HS-5 (cell line): ENCODE measurements at regions not wholly inside any gene's neighbourhood (a gene's known extent, or its start where the extent isn't known, plus 50 kb on each side); places are given as distances from the start of the nearest gene placed in this dataset.

ENCODE experiments used
- DNase-seq: peaks from one replicate; pipeline ENCODE4 v3.0.0-alpha.2; 2012; ENCODE audit warnings: low read depth

DNA sequence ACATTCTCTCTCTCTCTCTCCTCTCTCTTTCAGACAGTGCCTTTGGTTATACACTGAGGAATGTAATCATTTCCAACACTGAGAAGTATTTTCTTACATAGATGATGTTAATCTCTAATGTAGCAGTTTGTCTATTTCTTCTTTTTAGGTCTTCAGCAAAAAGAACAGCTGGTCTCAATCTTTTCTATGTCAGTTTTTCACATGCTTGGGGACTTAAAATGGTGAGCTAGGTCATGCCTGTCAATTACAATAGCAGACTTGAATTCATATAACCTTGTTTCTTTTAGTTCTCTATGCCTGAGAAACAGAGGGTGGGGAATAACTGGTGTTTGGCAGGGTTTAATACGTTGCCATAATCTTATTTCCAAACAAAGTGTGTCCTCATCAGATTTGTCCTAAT, 786.2 kb downstream of the SQOR start:
- DNase-seq = no peak

DNA sequence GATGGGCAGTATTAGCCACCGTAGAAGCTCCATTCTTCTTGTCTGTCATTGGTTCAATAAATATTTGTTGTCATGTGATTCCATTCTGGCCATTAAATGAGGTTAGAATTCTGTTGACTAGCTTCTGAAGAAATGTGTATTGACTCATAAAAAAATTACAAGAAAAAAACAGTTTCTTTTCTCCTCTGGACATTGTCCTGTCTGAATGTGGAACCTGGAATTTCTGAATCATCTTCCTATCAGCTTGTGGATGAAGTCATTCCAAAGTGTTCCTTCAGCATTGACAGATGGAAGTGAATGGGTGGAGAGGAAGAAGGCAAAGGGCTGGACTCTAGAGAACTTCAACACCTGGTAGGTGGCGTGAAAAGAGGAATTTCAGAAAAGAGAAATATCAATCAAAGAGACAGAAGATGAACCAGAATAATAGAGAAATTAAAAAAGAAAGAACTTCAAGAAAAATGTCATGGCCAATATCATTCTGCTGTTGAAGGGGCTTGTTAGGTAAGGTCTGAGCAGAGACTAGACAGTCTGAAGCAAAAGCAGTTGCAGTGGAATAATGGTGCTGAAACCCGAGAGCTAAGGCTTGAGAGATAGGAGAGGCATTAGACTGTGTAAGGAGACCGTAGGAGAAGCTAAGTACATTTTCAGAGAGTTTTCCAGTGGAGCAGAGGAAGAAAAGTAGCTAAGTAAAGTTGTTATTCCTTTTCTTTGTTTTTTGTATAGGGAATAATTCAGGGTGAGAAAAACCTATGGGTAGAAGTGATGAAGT, 806.6 kb downstream of the SQOR start:
- DNase-seq = peak; percentile 75

DNA sequence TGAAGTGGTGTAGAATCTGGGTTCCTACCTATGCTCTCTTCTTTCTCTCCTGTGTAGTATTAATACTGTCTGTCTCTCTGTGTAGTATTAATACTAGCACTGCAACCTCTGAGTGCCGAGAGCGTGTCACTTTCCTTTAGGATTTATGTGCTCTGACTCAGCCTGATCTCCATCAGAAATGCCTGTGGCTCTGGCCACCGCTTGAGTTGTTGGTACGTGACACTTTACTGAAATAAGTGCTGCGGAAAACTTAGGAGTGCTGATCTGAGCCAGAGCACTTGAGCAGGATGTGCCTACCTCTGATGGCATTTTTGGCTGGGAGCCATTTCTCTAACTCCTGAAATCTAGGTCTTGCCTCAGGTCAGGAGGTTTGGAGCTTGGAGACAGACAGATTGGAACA, 807.4 kb downstream of the SQOR start:
- DNase-seq = no peak

DNA sequence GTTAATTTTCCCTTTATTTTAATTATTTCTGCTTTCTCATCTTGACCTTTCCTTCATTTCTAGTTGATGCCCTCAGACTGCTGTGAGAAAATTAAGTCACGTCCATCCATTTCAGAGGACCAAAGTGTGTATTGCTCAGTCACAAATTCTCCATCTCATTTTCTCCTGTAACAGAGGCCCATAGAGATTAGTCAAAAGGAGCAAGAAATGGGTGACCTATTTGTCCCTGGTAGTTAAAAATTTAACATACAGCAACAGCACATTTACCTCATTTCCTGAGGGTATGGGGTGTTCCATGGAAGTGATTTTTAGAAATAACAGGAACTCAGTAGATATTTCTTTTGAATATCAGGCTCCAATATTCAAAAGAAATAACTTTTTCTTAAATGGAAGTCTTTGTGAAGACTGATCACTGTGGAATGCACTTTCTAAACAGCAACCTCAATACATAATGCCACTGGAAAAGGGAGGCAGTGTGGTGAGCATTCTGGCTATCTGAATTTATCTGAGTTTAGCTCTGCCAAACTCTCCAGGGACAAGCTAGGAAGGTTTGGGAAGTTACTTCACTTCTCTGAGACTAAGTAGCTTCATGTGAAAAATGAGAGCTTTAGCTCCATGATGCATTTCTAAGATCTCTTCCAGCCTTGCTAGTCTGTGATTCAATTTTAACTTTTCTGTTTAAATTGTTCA, 808.2 kb downstream of the SQOR start:
- DNase-seq = no peak

DNA sequence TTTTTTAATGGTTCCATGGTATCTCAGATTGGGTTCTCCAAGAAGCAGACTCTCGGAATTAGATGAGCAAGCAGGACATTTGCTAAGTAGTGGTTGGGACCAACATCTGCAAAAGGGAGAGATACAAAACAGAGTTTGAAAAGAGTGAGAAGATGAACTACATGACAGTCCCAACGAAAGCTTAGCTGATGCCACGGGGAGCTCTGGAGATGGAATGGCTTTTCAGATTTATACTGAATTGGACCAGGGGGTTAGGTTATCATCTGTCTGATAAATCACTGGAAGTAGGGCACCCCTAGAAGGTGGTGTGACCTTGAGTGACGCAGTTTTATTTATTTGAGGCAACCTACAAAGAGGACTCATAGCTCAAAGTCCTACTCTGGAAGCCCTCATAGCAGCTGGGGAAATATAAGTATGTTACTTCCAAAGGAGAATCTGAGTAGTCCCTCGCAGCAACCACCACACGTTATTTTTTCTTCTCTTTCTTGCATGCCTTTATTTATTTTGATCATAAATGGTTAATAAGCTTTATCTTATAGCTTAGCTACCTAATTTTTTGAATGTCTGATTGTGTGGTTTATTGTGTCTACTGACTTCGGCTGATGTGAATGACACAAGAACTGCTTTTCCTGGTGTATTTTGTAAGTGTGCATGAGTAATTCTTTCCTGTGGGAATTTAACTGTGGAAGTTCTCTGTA, 815.4 kb downstream of the SQOR start:
- no peak for DNase-seq

DNA sequence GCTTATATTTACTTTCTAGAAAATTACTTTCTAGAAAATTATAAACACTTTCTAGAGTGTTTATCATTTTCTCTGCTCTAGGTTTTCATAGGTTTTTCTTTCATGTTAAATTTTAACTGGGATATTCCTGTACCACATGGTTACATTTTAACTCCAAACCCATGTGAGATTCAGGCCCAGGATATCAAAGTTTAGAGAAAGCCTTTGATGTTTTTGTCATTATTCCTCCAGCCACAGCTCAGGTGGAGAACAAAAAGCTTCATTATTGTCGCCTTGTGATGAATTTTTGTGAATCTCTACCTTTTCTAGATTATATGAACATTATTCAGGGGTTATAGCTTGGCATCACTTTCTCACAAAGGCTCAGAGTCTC, 816.0 kb downstream of the SQOR start:
- no peak for DNase-seq

DNA sequence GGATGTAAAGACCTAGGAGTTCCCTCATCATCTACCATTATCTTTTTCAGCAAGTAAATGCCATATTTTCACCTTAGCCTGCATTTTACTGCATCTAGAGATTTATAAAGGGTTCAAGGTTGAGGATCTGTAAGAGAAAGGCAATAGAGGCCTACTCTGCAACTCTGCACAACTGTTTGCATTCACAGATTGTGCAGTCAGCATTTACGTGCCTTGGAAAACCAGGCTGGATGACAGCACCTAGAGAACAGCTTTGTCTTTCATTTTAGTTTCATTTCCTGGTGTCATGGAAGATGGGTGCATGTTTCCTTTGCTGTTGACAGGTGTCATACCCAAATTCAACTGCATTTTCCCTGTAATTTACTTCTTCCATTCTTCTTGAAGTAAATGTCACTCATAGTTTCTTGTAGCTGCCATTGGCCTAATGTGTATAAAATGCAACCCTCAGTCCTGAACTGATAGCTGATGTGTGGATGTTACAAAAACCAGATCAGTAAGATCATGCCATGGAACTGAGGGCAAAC, 817.5 kb downstream of the SQOR start:
- DNase-seq = no peak

DNA sequence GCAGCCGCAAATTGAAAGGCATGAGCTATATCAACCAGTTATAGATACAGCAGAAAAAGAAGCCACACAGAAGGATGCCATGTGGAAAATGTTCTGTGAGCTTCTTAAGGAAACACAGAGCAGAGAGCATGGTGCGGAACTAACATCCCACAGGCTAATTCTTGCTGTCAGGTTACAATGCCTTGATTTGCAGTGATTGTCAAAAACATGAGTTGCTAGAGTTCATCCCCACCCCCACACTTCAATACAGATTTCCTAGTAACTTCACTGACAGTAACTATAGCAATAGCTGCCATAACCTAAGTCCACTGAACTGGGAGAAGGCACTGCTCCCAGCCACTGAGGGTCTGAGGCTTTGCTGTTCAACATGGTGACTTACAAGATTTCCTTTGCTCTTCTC, 821.6 kb downstream of the SQOR start:
- DNase-seq = no peak

DNA sequence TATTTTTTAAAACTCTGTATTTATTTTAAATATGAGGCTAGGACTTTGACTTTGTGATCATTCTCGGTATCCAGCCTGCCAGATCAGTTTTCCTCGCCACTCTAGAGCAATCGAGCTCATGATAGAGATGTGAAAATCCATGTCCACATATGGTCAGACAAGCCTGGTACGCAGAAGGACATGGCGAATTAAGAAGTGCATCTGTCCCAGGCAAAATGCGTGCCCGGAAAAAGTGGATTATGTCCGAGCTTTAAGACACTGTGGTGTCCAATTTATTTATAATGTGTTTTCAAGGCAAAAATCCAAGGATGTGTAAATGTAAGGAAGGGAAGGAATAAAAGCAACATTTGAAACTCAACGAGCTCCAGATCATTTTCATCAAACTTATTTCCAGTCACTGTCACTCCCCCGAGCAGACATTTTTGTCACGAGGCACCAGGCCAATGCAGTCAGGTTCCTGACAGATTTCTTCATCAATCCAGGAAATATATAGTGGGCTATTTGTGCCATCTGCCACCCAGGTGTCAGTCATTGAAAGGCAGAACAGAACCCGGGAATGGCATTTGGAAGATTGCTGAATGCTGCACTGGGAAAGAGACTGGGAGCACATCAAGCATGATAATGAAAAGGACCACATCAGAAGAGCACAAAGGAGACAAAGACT, 825.7 kb downstream of the SQOR start:
- no peak for DNase-seq

DNA sequence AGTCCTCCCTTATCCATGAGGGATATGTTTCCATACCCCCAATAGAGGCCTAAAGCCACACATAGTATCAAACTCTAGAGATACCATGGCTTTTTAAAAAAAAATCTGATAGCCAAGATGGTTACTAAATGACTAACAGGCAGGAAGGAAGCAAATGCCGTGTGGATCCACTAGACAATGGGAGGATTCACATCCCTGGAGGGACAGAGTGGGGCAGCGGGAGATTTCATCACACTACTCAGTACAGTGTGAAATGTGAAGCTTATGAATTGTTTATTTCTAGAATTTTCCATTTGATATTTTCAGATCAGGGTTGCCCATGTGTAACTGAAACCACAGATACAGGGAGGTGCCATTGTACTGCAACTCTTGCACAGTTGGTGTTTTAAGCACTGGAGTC, 826.6 kb downstream of the SQOR start:
- no peak for DNase-seq

DNA sequence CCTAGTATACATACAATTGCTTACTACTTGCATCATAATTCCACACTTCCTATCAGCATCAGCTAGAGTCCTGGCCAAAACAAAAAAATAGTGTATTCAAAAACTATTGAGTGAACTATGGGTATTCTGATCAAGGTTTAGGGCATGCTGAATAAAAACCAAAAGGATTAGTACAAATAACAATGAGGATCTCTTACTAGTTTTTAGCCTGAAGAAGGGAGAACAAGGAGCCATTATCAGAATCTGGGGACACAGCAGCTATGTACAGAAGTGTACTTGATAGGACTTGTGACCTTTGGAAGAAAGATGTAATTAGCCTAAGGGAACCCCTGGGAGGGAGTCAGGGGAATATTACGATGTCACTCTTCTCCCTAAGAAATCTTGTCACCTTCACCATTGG, 832.2 kb downstream of the SQOR start:
- no peak for DNase-seq

DNA sequence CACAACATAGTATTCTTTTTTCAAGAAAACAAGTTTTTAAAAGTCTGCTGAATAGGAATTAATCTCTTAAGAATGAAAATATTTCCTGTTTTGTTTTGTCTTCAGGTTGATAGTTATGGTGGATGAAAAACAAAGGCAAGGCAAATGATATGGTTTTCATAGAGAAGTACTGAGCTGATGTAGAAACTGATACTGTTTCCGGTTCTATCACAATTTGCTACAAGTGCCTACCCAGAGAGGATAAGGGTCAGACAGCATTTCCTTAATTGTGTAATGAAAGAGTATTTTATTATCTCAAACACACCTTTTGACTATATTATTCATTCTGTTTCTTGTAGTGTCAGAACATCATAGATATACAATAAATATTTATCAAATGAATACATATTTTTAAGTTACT, 836.3 kb downstream of the SQOR start:
- DNase-seq = no peak

DNA sequence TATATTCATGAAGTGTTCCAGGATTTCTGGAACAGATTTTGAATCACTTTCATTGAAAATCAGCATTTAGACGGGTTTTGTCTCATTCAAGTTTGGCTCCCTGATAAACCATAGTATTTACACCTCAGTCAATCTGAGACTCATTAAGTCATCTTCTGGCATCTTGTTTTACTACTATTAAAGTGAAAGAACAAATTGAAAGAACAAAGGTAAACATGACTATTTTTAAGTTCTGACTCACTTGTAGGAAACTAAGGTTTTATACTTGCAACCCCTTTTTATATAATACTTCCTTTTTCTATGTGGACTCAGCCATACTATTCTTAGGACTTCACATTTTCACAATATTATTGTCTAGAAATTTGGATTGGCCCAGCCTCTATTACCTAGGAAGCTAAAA, 854.4 kb downstream of the SQOR start:
- no peak for DNase-seq

DNA sequence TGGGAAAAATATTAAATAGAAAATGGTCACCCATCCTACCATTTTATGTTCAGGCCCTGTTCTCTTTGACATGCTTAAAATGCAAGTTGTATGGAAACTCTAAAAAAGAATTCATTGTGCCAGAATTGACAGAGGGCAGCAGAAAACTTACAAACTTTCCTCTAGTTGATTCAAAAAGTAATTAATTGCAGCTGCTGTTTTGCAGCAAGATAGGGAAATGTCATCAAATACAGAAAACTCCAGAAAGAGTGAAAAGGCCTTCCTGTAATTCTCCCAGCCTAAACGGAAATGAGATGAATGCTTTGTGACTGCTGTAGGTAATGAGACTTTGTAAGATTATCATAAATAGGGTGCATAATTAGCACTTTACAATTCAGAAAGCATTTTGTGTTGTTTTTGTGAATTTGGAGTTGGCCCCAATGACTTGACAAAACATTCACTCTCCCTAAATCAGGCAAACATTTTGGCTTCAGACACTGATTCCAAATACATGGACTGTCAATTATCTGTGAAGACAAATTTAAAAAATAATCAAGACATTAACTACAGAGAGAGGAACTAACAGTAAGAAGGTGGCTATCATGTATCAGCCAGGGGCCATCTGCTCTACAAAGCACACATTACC, 861.8 kb downstream of the SQOR start:
- DNase-seq = no peak

DNA sequence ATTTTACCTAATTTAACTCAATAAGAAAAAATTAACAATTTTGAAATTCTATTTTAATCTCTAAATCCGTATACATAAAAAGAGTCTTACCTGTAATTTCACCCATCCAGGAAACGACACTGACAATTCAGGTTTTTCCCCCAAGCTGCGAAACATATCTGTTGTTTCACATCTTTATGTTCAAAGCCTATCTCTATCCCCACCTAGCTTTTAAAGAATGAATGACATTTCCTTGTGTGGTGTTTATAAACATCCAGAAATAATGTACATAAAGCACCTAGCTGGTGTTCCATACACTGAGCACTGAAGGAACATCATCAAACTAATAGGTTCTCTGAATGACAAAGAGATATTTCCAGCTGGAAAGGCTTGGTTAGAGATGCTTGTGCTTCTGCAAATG, 867.8 kb downstream of the SQOR start:
- peak; percentile 3 for DNase-seq

DNA sequence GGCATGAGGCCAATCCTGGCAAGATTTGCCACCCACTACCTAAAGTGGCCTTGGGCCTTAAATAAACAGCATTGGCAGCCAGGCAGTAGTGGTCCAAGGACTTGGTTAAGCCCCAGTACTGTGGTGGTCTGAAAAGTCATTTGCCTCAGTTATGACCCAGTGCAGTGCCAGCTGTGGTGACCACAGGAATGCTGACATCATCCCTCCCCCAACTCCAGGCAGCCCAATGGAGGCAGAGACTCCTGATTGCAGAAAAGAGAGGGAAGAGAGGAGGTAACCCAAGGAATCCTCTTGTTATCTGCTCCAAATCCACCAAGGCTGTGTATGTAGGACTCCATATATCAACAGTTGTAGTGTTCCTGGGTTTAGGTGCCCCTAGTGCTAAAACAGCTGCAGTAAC, 883.6 kb downstream of the SQOR start:
- DNase-seq = no peak

DNA sequence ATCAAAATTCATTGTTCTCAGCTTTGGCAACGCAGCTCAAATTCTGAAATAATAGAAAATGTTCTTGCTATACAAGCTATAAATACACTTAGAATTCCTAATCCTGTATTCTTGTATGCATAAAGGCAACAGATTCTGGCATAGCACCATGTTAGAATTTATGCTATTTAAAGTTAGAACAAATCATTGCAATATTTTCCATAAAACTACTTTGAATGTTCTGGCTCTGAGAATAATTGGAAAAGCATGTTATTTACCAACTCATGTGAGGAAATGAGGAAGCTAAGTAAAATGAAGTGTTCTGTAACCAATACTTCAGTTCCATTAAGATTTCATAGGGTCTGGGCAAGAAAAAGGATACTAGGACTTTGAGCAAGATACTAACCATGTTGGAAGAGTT, 888.9 kb downstream of the SQOR start:
- no peak for DNase-seq

DNA sequence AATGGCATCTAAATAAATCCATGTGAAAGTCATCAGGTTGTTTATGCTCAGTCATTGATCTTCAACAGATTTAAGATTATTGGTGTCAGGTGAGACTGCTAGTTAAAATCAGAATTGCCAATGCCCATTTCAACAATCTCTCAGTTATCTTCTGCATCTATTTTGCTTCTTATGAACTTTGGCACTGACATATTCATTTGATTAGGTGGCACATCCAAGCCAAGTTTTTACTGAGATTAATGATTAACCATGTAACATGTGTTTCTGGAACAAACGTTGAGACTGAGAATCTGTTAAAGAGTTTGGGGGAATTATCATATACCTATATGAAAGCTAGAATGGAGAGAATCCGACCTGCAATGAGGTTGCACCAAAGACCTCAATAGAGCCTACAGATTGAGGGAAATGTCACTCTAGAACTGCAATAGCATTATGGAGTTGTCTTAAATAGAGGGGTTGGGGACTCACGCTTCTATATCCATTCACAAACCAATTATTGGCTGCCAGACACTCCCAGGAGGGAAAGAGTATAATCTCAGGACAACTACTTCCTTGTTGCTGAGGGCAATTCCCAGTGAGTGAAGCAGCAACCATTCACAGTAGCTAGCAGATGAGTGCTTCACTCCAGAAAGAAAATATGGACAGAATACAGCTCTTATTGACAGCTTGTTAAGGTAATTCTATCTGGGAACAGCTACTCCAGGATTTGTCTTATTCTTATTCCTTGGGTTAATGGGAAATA, 891.3 kb downstream of the SQOR start:
- no peak for DNase-seq

DNA sequence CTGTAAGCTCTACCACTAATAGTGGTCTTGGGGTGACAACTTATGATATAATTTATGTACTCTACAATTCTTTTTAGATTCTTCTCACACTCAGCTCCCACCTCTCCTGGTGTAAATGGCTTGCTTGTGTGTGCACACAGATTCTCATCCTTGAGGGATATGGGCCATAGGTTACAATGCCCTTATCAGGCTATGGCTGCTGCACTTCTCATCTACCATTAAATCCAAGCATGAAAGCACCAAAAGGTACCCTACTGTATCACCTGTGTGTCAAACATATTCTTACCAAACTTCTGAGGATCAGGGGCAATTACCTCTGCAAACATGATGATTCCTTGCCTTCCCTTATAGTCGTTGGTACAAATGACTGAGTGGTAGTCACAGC, 891.9 kb downstream of the SQOR start:
- no peak for DNase-seq

DNA sequence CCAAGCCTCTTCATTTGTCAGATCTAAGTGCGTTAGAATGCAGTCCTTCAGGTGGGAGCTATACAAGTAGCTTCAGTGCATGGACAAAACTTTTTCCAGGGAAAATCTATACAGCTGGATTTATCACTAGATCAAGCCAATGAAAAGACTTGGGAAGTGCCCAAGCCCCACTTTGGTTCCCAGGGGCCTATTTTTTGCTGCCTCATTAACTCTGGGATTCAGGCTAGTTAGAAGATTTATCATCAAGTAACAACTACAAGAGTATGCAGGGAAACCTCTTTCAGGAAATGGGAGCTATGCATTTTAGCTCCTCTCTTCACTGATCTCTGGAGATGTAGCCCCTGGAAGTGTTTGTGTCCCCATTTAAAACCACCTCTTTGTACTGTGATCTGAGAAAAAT, 908.8 kb downstream of the SQOR start:
- no peak for DNase-seq

DNA sequence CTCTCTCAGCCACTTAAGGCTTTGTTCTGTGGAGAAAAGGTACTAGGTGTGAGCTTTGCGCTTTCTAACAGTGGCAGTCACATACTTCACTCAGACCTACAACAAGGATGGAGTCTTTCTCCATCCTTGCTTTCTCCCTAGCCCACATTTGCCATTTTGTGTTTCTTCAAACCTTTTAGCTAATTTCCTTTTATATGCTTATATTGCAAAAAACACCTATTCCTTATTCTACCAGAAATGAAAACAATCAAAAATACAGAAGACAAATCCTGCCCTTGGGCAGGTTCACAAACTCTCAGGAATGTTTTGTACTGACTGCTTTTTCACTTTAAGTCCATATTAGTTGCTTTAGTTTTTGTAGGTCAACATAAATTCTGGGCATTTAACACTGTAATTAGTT, 914.2 kb downstream of the SQOR start:
- no peak for DNase-seq
